GM13976 (cell line): ENCODE measurements at regions not wholly inside any gene's neighbourhood (a gene's known extent, or its start where the extent isn't known, plus 50 kb on each side); places are given as distances from the start of the nearest gene placed in this dataset.

Source experiments
- DNase-seq: peaks from one replicate; pipeline ENCODE4 v3.0.0; 2012; ENCODE audit warnings: low spot score
- in situ Hi-C: fragments of 300-500 bp; cut with MboI; formaldehyde crosslinking; loops from one replicate; pipeline ENCODE4 v1.12.0; 2022; ENCODE audit warnings: low sequenced_read_pairs, mixed read lengths, inconsistent platforms; ENCODE audit not compliant: unreplicated experiment
- TF ChIP-seq, protein P1 (sequence below): IDR thresholded peaks from 2 replicates; pipeline ENCODE4 v1.5.1; 2012; ENCODE audit warnings: borderline replicate concordance, mild to moderate bottlenecking; ENCODE audit not compliant: insufficient read depth; ENCODE audit errors: extremely low read depth, missing control alignments, control extremely low read depth

DNA sequence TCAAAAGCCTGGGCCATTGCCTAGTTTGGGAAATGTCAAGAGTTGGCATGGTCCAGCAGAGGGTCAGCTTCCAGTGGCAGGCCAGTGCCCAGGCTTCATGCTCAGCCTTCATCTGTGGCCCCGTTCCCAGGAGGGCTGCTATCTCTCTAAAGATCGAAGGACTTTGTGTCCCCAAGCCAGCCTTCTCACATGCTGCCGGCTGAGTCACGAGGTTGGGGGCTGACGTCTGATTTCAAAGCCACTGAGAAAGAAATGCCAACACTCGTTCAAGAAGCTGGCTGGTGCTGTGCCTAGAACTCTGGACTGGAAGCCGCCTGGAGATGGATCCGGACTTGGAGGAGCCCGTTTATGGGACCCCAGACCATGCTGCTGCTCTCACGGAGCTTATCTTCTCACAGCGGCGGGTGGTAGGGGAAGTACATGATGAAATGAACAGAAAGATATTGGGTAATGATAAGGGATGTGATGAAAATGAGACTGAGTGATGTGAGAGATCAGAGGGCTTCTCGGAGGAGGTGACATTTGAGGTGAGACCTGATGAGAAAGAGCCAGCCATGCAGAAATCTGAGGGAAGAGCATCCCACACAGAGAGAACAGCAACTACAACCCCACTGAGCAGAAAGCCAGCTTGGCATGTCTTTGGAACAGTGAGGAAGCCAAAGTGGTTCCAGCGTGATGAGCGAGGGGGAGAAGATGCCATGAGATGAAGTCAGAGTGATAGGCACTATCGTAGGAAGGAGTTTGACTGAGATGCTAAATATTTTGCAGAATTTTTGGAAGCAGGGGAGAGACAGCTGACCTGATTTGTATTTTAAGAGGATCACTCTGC lies 54.9 kb upstream of the BOD1 start:
- in situ Hi-C loops: no loop called here
- no peak for DNase-seq
- TF ChIP-seq, protein P1, sequence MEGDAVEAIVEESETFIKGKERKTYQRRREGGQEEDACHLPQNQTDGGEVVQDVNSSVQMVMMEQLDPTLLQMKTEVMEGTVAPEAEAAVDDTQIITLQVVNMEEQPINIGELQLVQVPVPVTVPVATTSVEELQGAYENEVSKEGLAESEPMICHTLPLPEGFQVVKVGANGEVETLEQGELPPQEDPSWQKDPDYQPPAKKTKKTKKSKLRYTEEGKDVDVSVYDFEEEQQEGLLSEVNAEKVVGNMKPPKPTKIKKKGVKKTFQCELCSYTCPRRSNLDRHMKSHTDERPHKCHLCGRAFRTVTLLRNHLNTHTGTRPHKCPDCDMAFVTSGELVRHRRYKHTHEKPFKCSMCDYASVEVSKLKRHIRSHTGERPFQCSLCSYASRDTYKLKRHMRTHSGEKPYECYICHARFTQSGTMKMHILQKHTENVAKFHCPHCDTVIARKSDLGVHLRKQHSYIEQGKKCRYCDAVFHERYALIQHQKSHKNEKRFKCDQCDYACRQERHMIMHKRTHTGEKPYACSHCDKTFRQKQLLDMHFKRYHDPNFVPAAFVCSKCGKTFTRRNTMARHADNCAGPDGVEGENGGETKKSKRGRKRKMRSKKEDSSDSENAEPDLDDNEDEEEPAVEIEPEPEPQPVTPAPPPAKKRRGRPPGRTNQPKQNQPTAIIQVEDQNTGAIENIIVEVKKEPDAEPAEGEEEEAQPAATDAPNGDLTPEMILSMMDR: no peak

DNA sequence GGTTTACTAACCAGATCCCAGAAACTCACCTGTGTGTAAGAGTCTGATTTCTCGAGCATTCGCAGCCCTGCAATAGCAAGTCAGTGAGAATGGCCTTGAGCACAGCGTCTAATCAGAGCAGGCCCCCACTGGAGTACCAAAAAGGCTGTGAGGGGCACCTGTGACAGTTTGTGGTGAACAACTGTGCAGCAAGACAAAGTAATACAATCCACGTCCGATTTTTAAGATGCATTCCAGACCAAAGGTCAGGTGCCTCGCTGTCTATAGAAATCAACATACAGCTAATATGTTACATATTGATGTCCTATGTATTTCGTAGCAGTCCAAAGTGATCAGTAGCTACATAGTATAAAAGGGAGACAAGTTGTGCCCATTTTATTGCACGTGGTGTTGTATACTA lies 55.7 kb upstream of the BOD1 start:
- in situ Hi-C loops: no loop called here
- TF ChIP-seq, protein P1: no peak
- DNase-seq: no peak

DNA sequence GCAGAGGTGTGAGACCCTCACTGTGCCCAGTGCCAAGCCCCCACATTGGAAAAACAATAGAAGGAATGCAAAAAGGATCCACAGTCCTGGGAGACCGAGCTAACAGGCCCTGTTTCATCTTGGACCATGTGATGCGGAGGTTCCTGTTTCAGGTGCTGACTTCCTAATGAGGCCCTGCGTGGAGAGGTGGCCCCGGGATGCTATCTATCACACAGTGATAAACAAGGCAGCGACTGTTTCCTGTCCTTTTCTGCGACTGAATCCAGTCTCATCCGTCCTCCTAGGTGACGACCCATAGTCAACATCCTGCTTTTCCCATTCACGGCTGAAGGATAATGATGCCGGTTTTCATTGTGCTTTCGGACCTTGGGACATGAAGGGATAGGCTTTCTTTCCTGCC lies 56.4 kb upstream of the BOD1 start:
- DNase-seq: no peak
- in situ Hi-C loops: no loop called here
- TF ChIP-seq, protein P1: no peak

DNA sequence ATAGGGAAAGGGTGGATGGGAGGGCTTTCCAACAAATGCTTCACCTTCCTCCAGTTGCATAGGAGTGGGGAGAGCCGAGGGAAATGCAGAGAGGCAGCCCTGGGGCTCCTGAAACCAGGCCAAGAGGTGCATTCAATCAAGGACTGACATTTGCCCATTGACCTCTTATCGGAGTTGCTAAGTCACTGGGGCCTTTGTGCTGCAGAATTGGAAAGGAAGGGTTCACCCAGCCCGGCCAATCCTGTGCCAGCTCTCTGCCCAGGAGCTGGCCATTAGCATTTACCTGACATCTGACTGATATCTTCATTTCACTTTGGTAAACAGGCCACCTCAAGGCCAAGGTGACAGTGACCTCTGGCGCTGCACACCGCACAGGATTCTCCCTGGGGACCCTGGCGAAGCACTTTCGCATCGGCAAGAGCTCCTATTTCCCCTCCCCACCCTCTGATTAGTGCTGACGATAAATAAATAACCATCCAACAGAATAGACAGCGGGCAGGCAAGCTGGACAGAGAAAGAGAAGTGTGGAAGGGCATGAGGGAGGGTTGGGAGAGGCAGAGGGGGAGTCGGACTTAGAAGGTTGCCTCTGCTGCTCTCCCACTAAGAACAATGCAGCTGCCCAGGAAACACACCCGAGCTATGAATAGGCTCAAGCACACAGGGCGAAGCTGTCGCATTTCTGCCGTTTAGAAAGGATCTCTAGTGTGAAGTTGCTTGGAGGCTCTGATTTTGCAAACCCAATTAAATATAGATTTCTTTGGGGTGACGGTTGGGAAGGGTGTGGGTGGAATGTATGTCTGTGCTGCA lies 57.0 kb upstream of the BOD1 start:
- DNase-seq: no peak
- TF ChIP-seq, protein P1: no peak
- in situ Hi-C loops: no loop called here

DNA sequence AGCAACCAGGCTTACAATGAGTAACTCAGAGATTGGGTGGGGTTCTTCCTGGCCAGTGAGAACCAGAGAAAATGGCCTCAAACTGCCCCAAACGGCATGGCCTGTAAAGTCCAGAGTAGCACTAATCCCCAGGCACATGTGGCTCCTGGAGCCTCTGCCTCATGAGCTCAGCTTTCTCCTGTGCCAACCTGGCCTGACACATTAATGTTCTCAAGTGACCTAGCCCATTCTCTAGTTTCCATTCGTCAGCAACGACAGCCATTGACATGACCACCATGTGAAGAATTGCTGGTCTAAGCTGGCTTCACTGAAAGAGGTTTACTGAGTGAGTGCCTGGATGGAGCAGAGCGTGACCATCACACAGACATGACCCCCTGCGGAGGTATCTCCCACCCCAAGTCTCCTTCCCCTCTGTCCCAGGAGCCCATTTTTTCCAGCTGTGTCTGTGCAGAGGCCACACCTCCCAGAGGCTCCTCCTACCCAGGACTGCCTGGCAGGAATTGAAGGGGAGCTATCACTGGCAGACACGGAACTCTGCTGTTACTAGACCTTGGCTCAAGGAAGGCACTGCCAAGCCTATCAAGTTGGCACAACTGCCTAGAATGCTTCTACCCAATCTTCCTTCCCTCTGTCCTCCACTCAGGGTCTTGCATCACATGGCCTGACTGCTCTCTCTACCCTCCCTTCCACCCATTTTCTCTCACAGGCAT lies 59.0 kb upstream of the BOD1 start:
- in situ Hi-C loops: no loop called here
- DNase-seq: no peak
- TF ChIP-seq, protein P1: no peak

DNA sequence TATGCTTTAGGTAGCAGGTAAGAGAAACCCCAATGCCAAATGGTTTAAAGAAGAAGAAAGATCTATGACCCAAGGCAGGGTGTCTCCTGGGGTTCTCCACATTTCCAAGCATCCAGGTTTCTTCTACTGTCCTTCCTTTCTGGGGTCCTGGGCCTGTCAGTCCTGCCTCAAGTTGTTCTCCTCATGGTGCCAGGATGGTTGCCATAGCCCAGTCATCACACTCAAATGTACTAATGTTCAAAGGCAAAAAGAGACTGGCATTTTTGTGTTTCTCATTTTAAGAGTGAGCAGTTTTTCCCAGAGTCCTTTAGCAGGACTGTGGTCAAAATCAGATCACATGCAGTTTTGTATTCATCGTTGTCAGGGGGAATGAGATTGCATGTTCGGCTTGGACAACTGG lies 59.9 kb upstream of the BOD1 start:
- in situ Hi-C loops: no loop called here
- TF ChIP-seq, protein P1: no peak
- DNase-seq: no peak
